PC-3 (cell line): ENCODE measurements at regions not wholly inside any gene's neighbourhood (a gene's known extent, or its start where the extent isn't known, plus 50 kb on each side); places are given as distances from the start of the nearest gene placed in this dataset.

Experiments
- ATAC-seq: fragments of 200-7000 bp; cut with Tn5 transposase; 2 replicates; pipeline ENCODE4 v1.9.1; 2020; ENCODE audit warnings: mild to moderate bottlenecking, moderate library complexity
- BruUV-seq: library from RNA; stranded (reverse); fragments of 400-500 nt; replicated peaks from 2 replicates; lab custom pipeline; 2021; lab: Mats Ljungman, UMichigan
- CTCF ChIA-PET: fragments of 300-600 bp; sonication (Branson Sonifier 250); formaldehyde crosslinking; loops from one replicate; lab custom pipeline; 2022; ENCODE audit warnings: antibody characterized with exemption; lab: Charles Lee
- POLR2A ChIA-PET: fragments of 300-600 bp; sonication (Branson Sonifier 250); formaldehyde crosslinking; loops from one replicate; lab custom pipeline; 2022; ENCODE audit warnings: antibody characterized with exemption; ENCODE audit not compliant: unreplicated experiment; lab: Charles Lee
- DNase-seq: peaks from one replicate; pipeline ENCODE4 v3.0.0-alpha.2; 2015
- H2AFZ ChIP-seq: fragments of 300-600 bp; sonication (generic); 2 replicates; pipeline ENCODE4 v1.6.0; 2016; ENCODE audit warnings: antibody characterized with exemption, low read length
- H3F3A ChIP-seq: fragments of 300-600 bp; sonication (generic); one replicate; pipeline ENCODE4 v1.6.0; 2017; ENCODE audit warnings: antibody characterized with exemption, low read length, control low read depth, mild to moderate bottlenecking; ENCODE audit not compliant: unreplicated experiment
- H3K27ac ChIP-seq: fragments of 300-600 bp; sonication (generic); 2 replicates; pipeline ENCODE4 v1.5.1; 2016; ENCODE audit warnings: mild to moderate bottlenecking, low read length
- H3K27me3 ChIP-seq: fragments of 300-600 bp; sonication (generic); 2 replicates; pipeline ENCODE4 v1.6.1; 2016; ENCODE audit warnings: low read length, mixed read lengths
- H3K36me3 ChIP-seq: fragments of 300-600 bp; sonication (generic); 2 replicates; pipeline ENCODE4 v1.6.1; 2016; ENCODE audit warnings: low read depth, mixed run types, low read length, mixed read lengths
- H3K4me1 ChIP-seq: fragments of 300-600 bp; sonication (generic); 2 replicates; pipeline ENCODE4 v1.5.1; 2016; ENCODE audit warnings: low read length; ENCODE audit not compliant: insufficient read depth
- H3K4me2 ChIP-seq: fragments of 300-600 bp; sonication (generic); 2 replicates; pipeline ENCODE4 v1.6.0; 2016; ENCODE audit warnings: low read length
- H3K4me3 ChIP-seq: fragments of 300-600 bp; sonication (generic); 2 replicates; pipeline ENCODE4 v1.5.1; 2016; ENCODE audit warnings: mild to moderate bottlenecking, low read length, mixed read lengths
- H3K79me2 ChIP-seq: fragments of 300-600 bp; sonication (generic); 2 replicates; pipeline ENCODE4 v1.6.1; 2017; ENCODE audit warnings: low read length, mixed read lengths
- H3K9ac ChIP-seq: fragments of 300-600 bp; sonication (generic); 2 replicates; pipeline ENCODE4 v1.6.0; 2016; ENCODE audit warnings: mild to moderate bottlenecking, low read length
- H3K9me2 ChIP-seq: fragments of 300-600 bp; sonication (generic); replicated peaks from 2 replicates; pipeline ENCODE4 v1.6.1; 2016; ENCODE audit warnings: mixed run types, low read length, mixed read lengths
- H3K9me3 ChIP-seq: fragments of 300-600 bp; sonication (generic); 2 replicates; pipeline ENCODE4 v1.6.1; 2016; ENCODE audit warnings: low read length, mixed read lengths
- H4K20me1 ChIP-seq: fragments of 300-600 bp; sonication (generic); 2 replicates; pipeline ENCODE4 v1.6.1; 2016; ENCODE audit warnings: low read length, mixed read lengths
- CTCF ChIP-seq: fragments of 300-600 bp; sonication (generic); conservative IDR thresholded peaks from 2 replicates; pipeline ENCODE4 v1.5.1; 2017; ENCODE audit warnings: antibody characterized with exemption, low read depth, mild to moderate bottlenecking, low read length
- EZH2 ChIP-seq: fragments of 300-600 bp; sonication (generic); IDR thresholded peaks from one replicate; pipeline ENCODE4 v1.6.1; 2017; ENCODE audit warnings: antibody characterized with exemption, mild to moderate bottlenecking, low read length; ENCODE audit not compliant: unreplicated experiment
- EZH2phosphoT487 ChIP-seq: fragments of 300-600 bp; sonication (generic); IDR thresholded peaks from 2 replicates; pipeline ENCODE4 v1.6.1; 2018; ENCODE audit warnings: mild to moderate bottlenecking, antibody characterized with exemption, low read length, borderline replicate concordance
- intact Hi-C: fragments of 100-400 bp; cut with micrococcal nuclease; formaldehyde crosslinking; loops from 2 replicates; pipeline ENCODE4 v1.9.0; 2023

- intact Hi-C loops: no loop called here
These were observed 88.5 kb upstream of the HIVEP1 start for GRCh38 chr6:11923621-11924020.

GRCh38 chr6:11922901-11923300 lies 89.2 kb upstream of the HIVEP1 start:
- ChIA-PET CTCF (no interaction called here), POLR2A (no interaction called here)
- H3K79me2 ChIP-seq: no peaks in the 10 kb centered on the region
- H3K9me3 ChIP-seq: no peaks in the 10 kb centered on the region
- no peaks in the 10 kb centered on the region for H4K20me1 ChIP-seq
- DNase-seq: no peak
- H3K4me3 ChIP-seq: no peak overlapping the region
- H3K9me2 ChIP-seq: no peaks in the 10 kb centered on the region
- intact Hi-C loops: no loop called here
- no peak overlapping the region for H3K27ac ChIP-seq
- H3K4me1 ChIP-seq: peaks cover 24% of the 10 kb centered on the region
- H3F3A ChIP-seq: no peaks in the 10 kb centered on the region
- H3K4me2 ChIP-seq: no peak overlapping the region
- TF ChIP-seq EZH2phosphoT487: no peak
- no peak for TF ChIP-seq EZH2
- no peaks in the 10 kb centered on the region for H3K27me3 ChIP-seq
- no peak overlapping the region for H2AFZ ChIP-seq
- no peak for ATAC-seq
- H3K9ac ChIP-seq: no peak overlapping the region
- no peaks in the 10 kb centered on the region for H3K36me3 ChIP-seq
- BruUV-seq: no TSS peak

More at GRCh38 chr6:11923621-11924020, 88.5 kb upstream of the HIVEP1 start:
- Histone ChIP-seq H3K27ac (no peak overlapping the region), H3K4me3 (no peak overlapping the region), H3K27me3 (no peaks in the 10 kb centered on the region), H3F3A (no peaks in the 10 kb centered on the region), H4K20me1 (no peaks in the 10 kb centered on the region), H3K79me2 (no peaks in the 10 kb centered on the region), H3K9me2 (no peaks in the 10 kb centered on the region), H3K9ac (no peak overlapping the region), H3K36me3 (no peaks in the 10 kb centered on the region), H2AFZ (0 out of 2 replicates have a peak overlapping the region, but pooled peaks have one; percentile 2), H3K9me3 (no peaks in the 10 kb centered on the region), H3K4me2 (peak overlapping the region; percentile 11; the same call in 1 of the 2 replicates), H3K4me1 (peaks cover 24% of the 10 kb centered on the region)
- DNase-seq (peak; percentile 39), ATAC-seq (no peak)
- TF ChIP-seq EZH2phosphoT487 (no peak), CTCF (no peak), EZH2 (no peak)
- POLR2A ChIA-PET: interaction anchor here (0.6 kb wide), 1 partner anchor 240 kb away, joined by 6 read pairs; no protein-coding TSS in a partner anchor
- CTCF ChIA-PET: no interaction called here
- no TSS peak for BruUV-seq

- Histone ChIP-seq H3K36me3 (no peaks in the 10 kb centered on the region), H3K4me3 (no peak overlapping the region), H3F3A (no peaks in the 10 kb centered on the region), H3K4me2 (peak overlapping the region; percentile 14; the same call in 1 of the 2 replicates), H4K20me1 (no peaks in the 10 kb centered on the region), H3K9me3 (no peaks in the 10 kb centered on the region), H3K9ac (no peak overlapping the region), H3K27ac (peak overlapping the region; percentile 60), H3K27me3 (no peaks in the 10 kb centered on the region), H3K4me1 (peaks cover 24% of the 10 kb centered on the region), H3K9me2 (no peaks in the 10 kb centered on the region), H3K79me2 (no peaks in the 10 kb centered on the region), H2AFZ (peak overlapping the region; percentile 64; the same call in 1 of the 2 replicates)
- BruUV-seq: no TSS peak
- no peak for ATAC-seq
- intact Hi-C loops: no loop called here
- ChIA-PET POLR2A (no interaction called here), CTCF (interaction anchor here (0.6 kb wide), 1 partner anchor 260 kb away, joined by 3 read pairs; no protein-coding TSS in a partner anchor)
- TF ChIP-seq EZH2phosphoT487: no peak
- no peak for TF ChIP-seq EZH2
- TF ChIP-seq CTCF: no peak
- no peak for DNase-seq
These were observed 90.4 kb upstream of the HIVEP1 start for GRCh38 chr6:11921751-11922150.
